Spleen (tissue), 11 donors: ENCODE measurements at regions not wholly inside any gene's neighbourhood (a gene's known extent, or its start where the extent isn't known, plus 50 kb on each side); places are given as distances from the start of the nearest gene placed in this dataset.
"Not testable (repeated sequence)": the region's sequence is repeated elsewhere in the genome, so short reads cannot be mapped to it uniquely, and the experiment has no call there.

Experiments used
- DNase-seq: peaks from one replicate; pipeline ENCODE4 v3.0.0-alpha.2; 2020
- H3K27ac ChIP-seq, 8 donors: fragments of 200-600 bp; sonication (generic) in 7 of 8; 1 replicate in 4 of 8; 2 replicates in 4 of 8; pipeline versions ENCODE4 v1.5.0 to v1.8.0; 2016 to 2021; ENCODE audit warnings: inconsistent platforms in 4 of 8, mild to moderate bottlenecking in 4 of 8, moderate library complexity in 1 of 8
- H3K27me3 ChIP-seq, 7 donors: fragments of 200-600 bp; sonication (generic) in 6 of 7; replicated peaks in 1 of 7; 1 replicate in 4 of 7; 2 replicates in 3 of 7; pipeline versions ENCODE4 v1.5.0 to v1.8.0; 2016 to 2021; ENCODE audit warnings: inconsistent platforms in 3 of 7, mild to moderate bottlenecking in 1 of 7
- H3K36me3 ChIP-seq, 6 donors: fragments of 200-600 bp; sonication (generic) in 5 of 6; 1 replicate in 4 of 6; 2 replicates in 2 of 6; pipeline versions ENCODE4 v1.5.0 to v1.8.0; 2016 to 2021; ENCODE audit warnings: inconsistent platforms in 2 of 6
- H3K4me1 ChIP-seq, 6 donors: fragments of 200-600 bp; sonication (generic) in 5 of 6; 1 replicate in 3 of 6; 2 replicates in 3 of 6; pipeline versions ENCODE4 v1.5.0 to v1.8.0; 2016 to 2021; ENCODE audit warnings: inconsistent platforms in 3 of 6
- H3K4me3 ChIP-seq, 8 donors: fragments of 200-600 bp; sonication (generic) in 7 of 8; 1 replicate in 4 of 8; 2 replicates in 4 of 8; pipeline versions ENCODE4 v1.5.0 to v1.8.0; 2016 to 2021; ENCODE audit warnings: inconsistent platforms in 4 of 8, mild to moderate bottlenecking in 4 of 8, moderate library complexity in 2 of 8
- H3K9me3 ChIP-seq, 8 donors: fragments of 200-600 bp; sonication (generic) in 7 of 8; 1 replicate in 4 of 8; 2 replicates in 4 of 8; pipeline versions ENCODE4 v1.5.0 to v1.8.0; 2016 to 2021; ENCODE audit warnings: inconsistent platforms in 4 of 8
- CTCF ChIP-seq, 11 experiments: fragments of 200-600 bp in 7 of 11; fragments of 450-650 bp in 4 of 11; sonication (generic) in 4 of 11; IDR thresholded peaks in 8 of 11; conservative IDR thresholded peaks in 3 of 11; 1 replicate in 7 of 11; 2 replicates in 4 of 11; pipeline versions ENCODE4 v1.4.0 to v1.8.0; 2016 to 2021; ENCODE audit warnings: antibody characterized with exemption in 11 of 11, inconsistent platforms in 4 of 11, mild to moderate bottlenecking in 1 of 11
- POLR2A ChIP-seq, 3 donors: fragments of 450-650 bp; IDR thresholded peaks; one replicate each; pipeline ENCODE4 v1.5.1; 2017; ENCODE audit warnings: antibody characterized with exemption in 3 of 3, mild to moderate bottlenecking in 1 of 3
- POLR2AphosphoS5 ChIP-seq, 3 donors: sonication (generic); formaldehyde crosslinking; IDR thresholded peaks; one replicate each; pipeline ENCODE4 v1.5.1; 2017; ENCODE audit warnings: antibody characterized with exemption in 3 of 3
- WGBS, 5 donors: extraction: QIAGEN DNeasy Blood & Tissue Kit in 3 of 5; methylation state at CpG; one replicate each; pipeline versions ENCODE4 v1.1.5 to v1.1.7; 2013 to 2018; 5-methylcytosine and 5-hydroxymethylcytosine counted together
- intact Hi-C: fragments of 100-400 bp; cut with DNase I; formaldehyde crosslinking; loops from one replicate; pipeline ENCODE4 v1.15.0; 2023; ENCODE audit warnings: low total_unique reads
- donor health status: healthy with polysubstance abuse.
- donor health status: DM: no; HTN: no; CAD: no; lungs with moderate emphysema.
- donor health status: DM: no; HTN: no; CAD: no.
- donor health status: Bipolar disorder and iron deficiency.
- donor health status: healthy.
- donor health status: DM: no; HTN: no; CAD: no.
- donor health status: DM: yes; HTN: yes; CAD: no.

GRCh38 chr7:127476618-127477017 is 84.1 kb upstream of the ZNF800 start:
- H3K36me3 ChIP-seq: no peaks in the 10 kb centered on the region
- no peaks in the 10 kb centered on the region for H3K4me1 ChIP-seq
- no peaks in the 10 kb centered on the region for H3K9me3 ChIP-seq
- WGBS, 5 donors: 81 to 92% (median 86%) methylated on average over 1 of the region's 1 CpG
- no peak overlapping the region for H3K27ac ChIP-seq
- no peak for DNase-seq
- no peak for TF ChIP-seq POLR2AphosphoS5 (IDR thresholded peaks at IDR 0.05)
- TF ChIP-seq POLR2A (IDR thresholded peaks at IDR 0.05): no peak
- TF ChIP-seq CTCF (IDR thresholded peaks at IDR 0.05 in 8 of 11, conservative IDR thresholded peaks at IDR 0.05 in 3 of 11): no peak
- H3K27me3 ChIP-seq: peaks cover 0 to 36% (median 0%) of the 10 kb centered on the region in 7 donors
- intact Hi-C loops: no loop called here
- no peak overlapping the region for H3K4me3 ChIP-seq

GRCh38 chr7:127474457-127474856 is 81.9 kb upstream of the ZNF800 start:
- Histone ChIP-seq H3K27me3 (peaks cover 0 to 26% (median 0%) of the 10 kb centered on the region in 7 donors), H3K36me3 (no peaks in the 10 kb centered on the region), H3K9me3 (no peaks in the 10 kb centered on the region), H3K4me1 (no peaks in the 10 kb centered on the region), H3K4me3 (no peak overlapping the region), H3K27ac (no peak overlapping the region)
- intact Hi-C loops: no loop called here
- no peak for TF ChIP-seq POLR2AphosphoS5 (IDR thresholded peaks at IDR 0.05)
- TF ChIP-seq CTCF (IDR thresholded peaks at IDR 0.05 in 8 of 11, conservative IDR thresholded peaks at IDR 0.05 in 3 of 11): no peak
- TF ChIP-seq POLR2A (IDR thresholded peaks at IDR 0.05): no peak
- DNase-seq: no peak

- intact Hi-C loops: no loop called here
Observed at GRCh38 chr7:127473409-127473808, 80.9 kb upstream of the ZNF800 start.

GRCh38 chr7:127460077-127460476 is 67.6 kb upstream of the ZNF800 start:
- intact Hi-C loops: no loop called here
- DNase-seq: no peak
- no peak for TF ChIP-seq CTCF (IDR thresholded peaks at IDR 0.05 in 8 of 11, conservative IDR thresholded peaks at IDR 0.05 in 3 of 11)
- no peak for TF ChIP-seq POLR2A (IDR thresholded peaks at IDR 0.05)
- no peak for TF ChIP-seq POLR2AphosphoS5 (IDR thresholded peaks at IDR 0.05)
- Histone ChIP-seq H3K4me3 (no peak overlapping the region), H3K4me1 (no peaks in the 10 kb centered on the region), H3K36me3 (no peaks in the 10 kb centered on the region), H3K27ac (no peak overlapping the region), H3K27me3 (no peaks in the 10 kb centered on the region), H3K9me3 (peaks cover 0 to 43% (median 10%) of the 10 kb centered on the region in 8 donors)

More at GRCh38 chr7:127473409-127473808, 80.9 kb upstream of the ZNF800 start:
- WGBS, 5 donors: 0 to 4% (median 3%) methylated on average over 1 of the region's 1 CpG
- no peaks in the 10 kb centered on the region for H3K36me3 ChIP-seq
- no peak for DNase-seq
- H3K9me3 ChIP-seq: no peaks in the 10 kb centered on the region
- no peak overlapping the region for H3K27ac ChIP-seq
- no peaks in the 10 kb centered on the region for H3K4me1 ChIP-seq
- H3K4me3 ChIP-seq: no peak overlapping the region
- peaks cover 0 to 16% (median 0%) of the 10 kb centered on the region in 7 donors for H3K27me3 ChIP-seq
- TF ChIP-seq POLR2AphosphoS5 (IDR thresholded peaks at IDR 0.05) (no peak), CTCF (IDR thresholded peaks at IDR 0.05 in 8 of 11, conservative IDR thresholded peaks at IDR 0.05 in 3 of 11) (no peak), POLR2A (IDR thresholded peaks at IDR 0.05) (no peak)

GRCh38 chr7:127451258-127451657 is 58.8 kb upstream of the ZNF800 start:
- H3K4me1 ChIP-seq, H3K27ac ChIP-seq, H3K36me3 ChIP-seq, intact Hi-C loops, H3K4me3 ChIP-seq, DNase-seq: not testable (repeated sequence)
- Histone ChIP-seq H3K27me3 (peaks cover 0 to 19% (median 4%) of the 10 kb centered on the region in 7 donors), H3K9me3 (peaks cover 0 to 19% (median 10%) of the 10 kb centered on the region in 8 donors)
- 71 to 82% (median 77%) methylated on average over 9 to 10 of the region's 10 CpGs for WGBS, 5 donors
